HEK293 (cell line): ENCODE measurements at regions not wholly inside any gene's neighbourhood (a gene's known extent, or its start where the extent isn't known, plus 50 kb on each side); places are given as distances from the start of the nearest gene placed in this dataset.

Source experiments
- BCL11A ChIP-seq: fragments of 450-650 bp; formaldehyde crosslinking; IDR thresholded peaks from 2 replicates; pipeline ENCODE4 v1.5.1; 2016; ENCODE audit warnings: low read depth, missing biosample characterization, missing genetic modification characterization
- GLIS1 ChIP-seq: fragments of 450-650 bp; formaldehyde crosslinking; IDR thresholded peaks from 2 replicates; pipeline ENCODE4 v1.5.1; 2016; ENCODE audit warnings: missing biosample characterization, missing genetic modification characterization
- IKZF3 ChIP-seq: fragments of 450-650 bp; IDR thresholded peaks from 2 replicates; pipeline ENCODE4 v1.5.0; 2018; ENCODE audit warnings: missing biosample characterization, mild to moderate bottlenecking, missing genetic modification characterization, moderate library complexity
- KLF10 ChIP-seq: fragments of 450-650 bp; IDR thresholded peaks from 2 replicates; pipeline ENCODE4 v1.5.1; 2018; ENCODE audit warnings: missing biosample characterization, mild to moderate bottlenecking, missing genetic modification characterization
- MEIS1 ChIP-seq: sonication (generic); formaldehyde crosslinking; IDR thresholded peaks from 2 replicates; pipeline ENCODE4 v1.8.1; 2022; ENCODE audit warnings: missing genetic modification reagents, mild to moderate bottlenecking, borderline replicate concordance
- PATZ1 ChIP-seq: fragments of 450-650 bp; formaldehyde crosslinking; IDR thresholded peaks from 2 replicates; pipeline ENCODE4 v1.5.1; 2016; ENCODE audit warnings: missing biosample characterization, missing genetic modification characterization
- REST ChIP-seq: fragments of 450-650 bp; formaldehyde crosslinking; IDR thresholded peaks from 2 replicates; pipeline ENCODE4 v1.5.1; 2016; ENCODE audit warnings: missing biosample characterization, missing genetic modification characterization
- SALL2 ChIP-seq: fragments of 450-650 bp; formaldehyde crosslinking; IDR thresholded peaks from 2 replicates; pipeline ENCODE4 v1.5.0; 2017; ENCODE audit warnings: missing biosample characterization, mild to moderate bottlenecking, missing genetic modification characterization, borderline replicate concordance
- TCF7L2 ChIP-seq: IDR thresholded peaks from 2 replicates; pipeline ENCODE4 v1.6.1; 2011; ENCODE audit warnings: low read depth, mild to moderate bottlenecking, inconsistent platforms, low read length, moderate library complexity, borderline replicate concordance
- YY1 ChIP-seq: fragments of 450-650 bp; formaldehyde crosslinking; IDR thresholded peaks from 2 replicates; pipeline ENCODE4 v1.5.1; 2018; ENCODE audit warnings: missing biosample characterization, missing genetic modification characterization
- ZBTB1 ChIP-seq: fragments of 450-650 bp; formaldehyde crosslinking; IDR thresholded peaks from 2 replicates; pipeline ENCODE4 v1.5.1; 2016; ENCODE audit warnings: missing biosample characterization, missing genetic modification characterization
- ZBTB6 ChIP-seq: fragments of 450-650 bp; formaldehyde crosslinking; IDR thresholded peaks from 2 replicates; pipeline ENCODE4 v1.5.1; 2017; ENCODE audit warnings: missing biosample characterization, missing genetic modification characterization
- ZFP3 ChIP-seq: fragments of 450-650 bp; formaldehyde crosslinking; IDR thresholded peaks from 2 replicates; pipeline ENCODE4 v1.5.1; 2016; ENCODE audit warnings: low read depth, missing biosample characterization, missing genetic modification characterization
- ZNF132 ChIP-seq: fragments of 450-650 bp; formaldehyde crosslinking; IDR thresholded peaks from 2 replicates; pipeline ENCODE4 v1.5.1; 2017; ENCODE audit warnings: missing biosample characterization, missing genetic modification characterization, borderline replicate concordance
- ZNF155 ChIP-seq: fragments of 450-650 bp; formaldehyde crosslinking; IDR thresholded peaks from 2 replicates; pipeline ENCODE4 v1.5.1; 2016; ENCODE audit warnings: missing biosample characterization, missing genetic modification characterization
- ZNF214 ChIP-seq: fragments of 450-650 bp; formaldehyde crosslinking; IDR thresholded peaks from 2 replicates; pipeline ENCODE4 v1.5.1; 2017; ENCODE audit warnings: missing biosample characterization, mild to moderate bottlenecking, missing genetic modification characterization, borderline replicate concordance
- ZNF341 ChIP-seq: fragments of 450-650 bp; formaldehyde crosslinking; IDR thresholded peaks from 2 replicates; pipeline ENCODE4; 2016; ENCODE audit warnings: low read depth, missing biosample characterization, missing genetic modification characterization
- ZNF518A ChIP-seq: fragments of 450-650 bp; formaldehyde crosslinking; conservative IDR thresholded peaks from 2 replicates; pipeline ENCODE4 v1.5.1; 2016; ENCODE audit warnings: low read depth, missing biosample characterization, missing genetic modification characterization
- ZNF548 ChIP-seq: fragments of 450-650 bp; formaldehyde crosslinking; IDR thresholded peaks from 2 replicates; pipeline ENCODE4 v1.5.1; 2016; ENCODE audit warnings: missing biosample characterization, missing genetic modification characterization
- ZNF560 ChIP-seq: fragments of 450-650 bp; formaldehyde crosslinking; IDR thresholded peaks from 2 replicates; pipeline ENCODE4 v1.5.1; 2017; ENCODE audit warnings: missing biosample characterization, missing genetic modification characterization, borderline replicate concordance
- ZNF623 ChIP-seq: fragments of 450-650 bp; formaldehyde crosslinking; IDR thresholded peaks from 2 replicates; pipeline ENCODE4 v1.5.1; 2016; ENCODE audit warnings: missing biosample characterization, missing genetic modification characterization
- ZNF626 ChIP-seq: fragments of 450-650 bp; sonication (Bioruptor Pico); formaldehyde crosslinking; IDR thresholded peaks from 2 replicates; pipeline ENCODE4 v1.5.1; 2018; ENCODE audit warnings: missing biosample characterization, missing genetic modification characterization, inconsistent platforms
- ZNF645 ChIP-seq: fragments of 450-650 bp; formaldehyde crosslinking; IDR thresholded peaks from 2 replicates; pipeline ENCODE4; 2016; ENCODE audit warnings: missing biosample characterization, missing genetic modification characterization
- ZSCAN16 ChIP-seq: fragments of 450-650 bp; formaldehyde crosslinking; IDR thresholded peaks from 2 replicates; pipeline ENCODE4 v1.5.1; 2016; ENCODE audit warnings: missing biosample characterization, missing genetic modification characterization
- ZSCAN18 ChIP-seq: fragments of 450-650 bp; formaldehyde crosslinking; IDR thresholded peaks from 2 replicates; pipeline ENCODE4 v1.5.1; 2016; ENCODE audit warnings: missing biosample characterization, missing genetic modification characterization

- TF ChIP-seq ZSCAN18 (tag by site-specific recombination) (no peak), REST (tag by site-specific recombination) (no peak), ZNF548 (tag by site-specific recombination) (no peak), ZBTB1 (tag by site-specific recombination) (no peak), SALL2 (tag by site-specific recombination) (no peak), TCF7L2 (peak; percentile 58), YY1 (tag by site-specific recombination) (no peak), GLIS1 (tag by site-specific recombination) (0 out of 2 replicates have a peak, but pooled peaks have one; percentile 43), ZSCAN16 (tag by site-specific recombination) (peak; percentile 78), IKZF3 (tag by site-specific recombination) (no peak), ZNF518A (peak; percentile 20; the same call in 1 of the 2 replicates), ZNF214 (tag by site-specific recombination) (no peak), ZNF560 (tag by site-specific recombination) (no peak), ZNF341 (peak; percentile 28; the same call in 1 of the 2 replicates), ZNF645 (no peak), BCL11A (no peak), PATZ1 (tag by site-specific recombination) (peak; percentile 17; the same call in 1 of the 2 replicates), ZNF626 (tag by site-specific recombination) (no peak), ZFP3 (tag by site-specific recombination) (no peak), ZNF155 (tag by site-specific recombination) (no peak), KLF10 (tag by site-specific recombination) (peak; percentile 59), ZNF132 (no peak), ZNF623 (tag by site-specific recombination) (no peak), ZBTB6 (no peak), MEIS1 (CRISPR knock-in tag) (peak; percentile 70; the same call in 1 of the 2 replicates)
Observed at GRCh38 chr14:58749066-58749669, 111.4 kb downstream of the DACT1 start (continued).
